Psoas muscle (tissue), 7 donors: ENCODE measurements at regions not wholly inside any gene's neighbourhood (a gene's known extent, or its start where the extent isn't known, plus 50 kb on each side); places are given as distances from the start of the nearest gene placed in this dataset.

Experiments
- ATAC-seq, 4 donors: fragments of 200-7000 bp; cut with Tn5 transposase; one replicate each; pipeline ENCODE4 v1.9.1; 2020; ENCODE audit warnings: moderate library complexity in 3 of 4, mild to moderate bottlenecking in 2 of 4
- DNase-seq, 2 donors: peaks; one replicate each; pipeline ENCODE4 v3.0.0-alpha.2; 2020
- H3K27ac ChIP-seq: fragments of 200-600 bp; one replicate; pipeline ENCODE4 v1.8.0; 2022
- H3K27me3 ChIP-seq, 3 donors: fragments of 200-600 bp in 1 of 3; one replicate each; pipeline versions ENCODE4 v1.6.1 to v1.8.0; 2013 to 2022; ENCODE audit warnings: low read length in 2 of 3, mild to moderate bottlenecking in 2 of 3, moderate library complexity in 1 of 3; ENCODE audit not compliant: insufficient read depth in 3 of 3
- H3K36me3 ChIP-seq, 2 donors: fragments of 200-600 bp in 1 of 2; one replicate each; pipeline versions ENCODE4 v1.6.1 to v1.8.0; 2013 to 2022; ENCODE audit warnings: low read depth in 1 of 2, mild to moderate bottlenecking in 1 of 2, moderate library complexity in 1 of 2; ENCODE audit not compliant: insufficient read depth in 1 of 2
- H3K4me1 ChIP-seq: fragments of 200-600 bp; one replicate; pipeline ENCODE4 v1.8.0; 2022
- H3K4me3 ChIP-seq: fragments of 200-600 bp; one replicate; pipeline ENCODE4 v1.8.0; 2022; ENCODE audit warnings: mild to moderate bottlenecking
- H3K9me3 ChIP-seq: fragments of 200-600 bp; one replicate; pipeline ENCODE4 v1.8.0; 2022
- CTCF ChIP-seq: fragments of 200-600 bp; IDR thresholded peaks from one replicate; pipeline ENCODE4 v1.8.0; 2022; ENCODE audit warnings: antibody characterized with exemption
- WGBS, 3 donors: extraction: QIAGEN DNeasy Blood & Tissue Kit; methylation state at CpG; one replicate each; pipeline versions ENCODE4 v1.1.6 to v1.1.7; 2013; 5-methylcytosine and 5-hydroxymethylcytosine counted together
- intact Hi-C, 2 donors: fragments of 100-400 bp; cut with DNase I; formaldehyde crosslinking; loops; one replicate each; pipeline versions ENCODE4 v1.11.0 to v1.14.2; 2022
- donor health status: healthy with polysubstance abuse.
- donor health status: DM: no; HTN: no; CAD: no; lungs with moderate emphysema.
- donor health status: Bipolar disorder and iron deficiency.
- donor health status: healthy.
- donor health status: DM: yes; HTN: yes; CAD: no.
- donor health status: DM: no; HTN: no; CAD: no.
- donor health status: DM: yes; HTN: yes; CAD: no.

- intact Hi-C loops, result no loop called here
- no peak for TF ChIP-seq CTCF
- Histone ChIP-seq H3K27me3 (no peaks in the 10 kb centered on the region), H3K4me1 (no peaks in the 10 kb centered on the region), H3K27ac (no peak overlapping the region), H3K36me3 (no peaks in the 10 kb centered on the region), H3K4me3 (no peak overlapping the region), H3K9me3 (no peaks in the 10 kb centered on the region)
- 82 to 84% (median 83%) methylated on average over 11 of the region's 11 CpGs for WGBS, 3 donors
- no peak for DNase-seq
- ATAC-seq, result no peak
Measured at GRCh38 chr4:152015597-152016302, 254.9 kb upstream of the GATB start.

- TF ChIP-seq CTCF, result no peak
- intact Hi-C loops, result no loop called here
- H3K36me3 ChIP-seq, result no peaks in the 10 kb centered on the region
- no peaks in the 10 kb centered on the region for H3K4me1 ChIP-seq
- no peak overlapping the region for H3K27ac ChIP-seq
- H3K4me3 ChIP-seq, result no peak overlapping the region
- ATAC-seq (no peak), DNase-seq (no peak)
- H3K27me3 ChIP-seq, result no peaks in the 10 kb centered on the region
- WGBS, 3 donors, result 46 to 72% (median 64%) methylated on average over 3 of the region's 3 CpGs
- H3K9me3 ChIP-seq, result no peaks in the 10 kb centered on the region
Measured at GRCh38 chr4:152014280-152014679, 253.5 kb upstream of the GATB start.

GRCh38 chr4:152011469-152011868 lies 250.7 kb upstream of the GATB start:
- 76 to 91% (median 78%) methylated on average over 7 of the region's 7 CpGs for WGBS, 3 donors
- ATAC-seq, result no peak
- intact Hi-C loops, result no loop called here

GRCh38 chr4:152010710-152011079 lies 249.9 kb upstream of the GATB start:
- no peaks in the 10 kb centered on the region for H3K4me1 ChIP-seq
- intact Hi-C loops, result no loop called here
- no peak overlapping the region for H3K4me3 ChIP-seq
- H3K27me3 ChIP-seq, result peaks cover 0 to 3% (median 0%) of the 10 kb centered on the region in 3 donors
- DNase-seq (no peak), ATAC-seq (no peak)
- no peaks in the 10 kb centered on the region for H3K9me3 ChIP-seq
- no peak overlapping the region for H3K27ac ChIP-seq
- H3K36me3 ChIP-seq, result no peaks in the 10 kb centered on the region
- no peak for TF ChIP-seq CTCF
- WGBS, 3 donors, result 33 to 43% (median 37%) methylated on average over 2 of the region's 2 CpGs

More at GRCh38 chr4:152011469-152011868, 250.7 kb upstream of the GATB start:
- Histone ChIP-seq H3K27ac (no peak overlapping the region), H3K36me3 (no peaks in the 10 kb centered on the region), H3K27me3 (peaks cover 0 to 3% (median 0%) of the 10 kb centered on the region in 3 donors), H3K9me3 (no peaks in the 10 kb centered on the region), H3K4me3 (no peak overlapping the region), H3K4me1 (no peaks in the 10 kb centered on the region)
- no peak for DNase-seq
- TF ChIP-seq CTCF, result no peak
